HG03103 (cell line): ENCODE measurements at regions not wholly inside any gene's neighbourhood (a gene's known extent, or its start where the extent isn't known, plus 50 kb on each side); places are given as distances from the start of the nearest gene placed in this dataset.

ENCODE experiments used
- ATAC-seq: cut with Tn5 transposase; IDR thresholded peaks from one replicate; pipeline ENCODE4 v1.9.1; 2021; ENCODE audit warnings: low read depth; ENCODE audit not compliant: unreplicated experiment

GRCh38 chr9:26426551-26427131, 466.0 kb downstream of the CAAP1 start:
- ATAC-seq = no peak

GRCh38 chr9:26418480-26418879, 474.1 kb downstream of the CAAP1 start:
- no peak for ATAC-seq

DNA sequence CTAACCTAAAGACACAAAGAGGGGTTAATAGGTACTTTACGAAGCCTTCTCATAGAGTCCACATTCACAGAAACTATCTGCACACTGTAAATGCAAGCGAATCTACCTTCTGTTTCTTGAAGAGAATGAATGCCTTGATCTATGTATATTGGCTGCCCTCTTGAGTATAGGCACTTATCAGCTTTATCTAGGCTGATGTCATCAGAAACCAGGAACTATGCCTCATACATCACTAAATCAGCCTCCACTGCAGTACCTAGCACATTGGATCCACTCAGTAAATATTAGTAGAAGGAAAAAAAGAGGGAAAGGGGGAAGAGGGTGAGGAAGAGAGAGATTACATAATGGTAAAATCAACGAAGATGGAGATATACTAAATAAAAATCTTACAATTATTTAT, 477.1 kb downstream of the CAAP1 start:
- no peak for ATAC-seq

- no peak for ATAC-seq
Observed at GRCh38 chr9:26413611-26414010, 479.0 kb downstream of the CAAP1 start.

DNA sequence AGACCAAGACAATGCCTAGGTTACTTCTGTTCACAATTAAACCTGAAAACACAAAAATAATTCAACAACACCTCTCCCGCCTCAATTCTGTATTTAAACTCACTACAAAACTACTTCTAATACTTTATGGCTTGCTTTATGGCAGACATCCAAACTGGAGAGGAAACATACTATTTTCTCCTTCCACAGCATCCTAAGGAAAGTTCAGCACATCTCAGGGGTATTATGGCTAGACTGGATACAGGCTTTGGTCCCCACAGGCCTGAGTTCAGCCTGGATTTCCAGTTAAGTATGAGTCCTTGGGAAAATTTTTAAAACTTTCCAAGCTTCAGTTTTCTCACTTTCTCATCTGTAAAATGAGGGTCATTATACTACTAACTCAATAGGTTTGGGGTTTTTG, 480.2 kb downstream of the CAAP1 start:
- ATAC-seq = no peak

DNA sequence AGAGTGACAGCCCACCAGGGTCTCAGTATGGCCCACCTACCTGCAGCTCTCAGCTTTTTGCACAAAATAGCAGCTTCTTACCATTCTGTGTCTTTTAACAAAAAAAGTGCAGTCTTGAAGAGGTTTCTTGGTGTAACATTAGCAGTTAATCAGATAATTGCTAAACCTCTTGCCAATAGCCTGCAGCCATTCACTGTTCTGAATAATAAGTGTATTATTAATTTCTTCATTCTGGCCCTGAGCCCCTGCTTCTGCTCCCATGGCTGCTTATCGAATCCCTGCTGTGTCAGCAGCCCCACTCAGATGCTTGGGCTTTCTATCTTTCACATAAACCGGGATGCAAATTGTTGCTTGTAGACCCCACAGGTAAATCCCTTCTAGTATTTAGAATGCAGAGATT, 485.9 kb downstream of the CAAP1 start:
- no peak for ATAC-seq

GRCh38 chr9:26399556-26399955, 493.0 kb downstream of the CAAP1 start:
- ATAC-seq = no peak

DNA sequence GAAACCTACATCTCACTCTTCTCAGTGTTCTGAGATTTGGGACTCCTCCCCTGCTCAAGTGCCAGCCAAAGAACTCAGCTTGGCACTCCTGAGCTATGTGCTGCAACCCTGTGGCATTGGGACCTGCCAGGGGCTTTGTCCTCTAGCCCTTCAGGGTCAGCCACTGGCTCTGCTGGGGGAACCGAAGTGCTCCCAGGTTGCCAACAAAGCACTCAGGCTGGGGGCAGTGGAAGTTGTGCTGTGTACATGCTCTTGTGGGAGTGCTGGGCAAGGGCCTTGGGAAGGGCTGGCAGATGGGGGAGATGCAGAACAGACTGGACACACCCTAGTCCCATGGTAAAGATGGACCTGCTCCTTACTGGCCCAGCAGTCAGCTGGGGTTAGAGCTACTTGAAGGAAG, 498.6 kb downstream of the CAAP1 start:
- no peak for ATAC-seq

- ATAC-seq = no peak
Observed at GRCh38 chr9:26392639-26393038, 500.0 kb downstream of the CAAP1 start.

- no peak for ATAC-seq
Observed at GRCh38 chr9:26391036-26391435, 501.6 kb downstream of the CAAP1 start.

GRCh38 chr9:26375448-26375847, 517.2 kb downstream of the CAAP1 start:
- no peak for ATAC-seq

DNA sequence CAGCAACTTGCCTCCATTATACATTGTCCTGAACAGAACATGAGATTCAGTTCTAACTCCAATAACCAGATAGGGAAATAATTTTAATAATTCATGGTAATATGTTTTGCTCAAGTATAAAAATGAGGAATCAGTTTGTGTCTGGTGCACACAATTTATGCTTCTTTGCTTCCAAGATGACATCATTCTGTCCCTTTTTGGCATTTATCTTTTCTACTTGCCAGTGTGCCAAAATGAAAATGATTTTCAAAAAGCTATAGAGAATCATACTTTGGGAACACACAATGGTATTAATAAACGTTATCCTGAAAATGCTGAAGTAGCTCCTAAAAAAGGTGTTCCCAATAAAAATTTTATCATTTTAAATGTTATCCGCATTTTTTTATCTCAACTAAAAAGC, 519.0 kb downstream of the CAAP1 start:
- ATAC-seq = no peak

DNA sequence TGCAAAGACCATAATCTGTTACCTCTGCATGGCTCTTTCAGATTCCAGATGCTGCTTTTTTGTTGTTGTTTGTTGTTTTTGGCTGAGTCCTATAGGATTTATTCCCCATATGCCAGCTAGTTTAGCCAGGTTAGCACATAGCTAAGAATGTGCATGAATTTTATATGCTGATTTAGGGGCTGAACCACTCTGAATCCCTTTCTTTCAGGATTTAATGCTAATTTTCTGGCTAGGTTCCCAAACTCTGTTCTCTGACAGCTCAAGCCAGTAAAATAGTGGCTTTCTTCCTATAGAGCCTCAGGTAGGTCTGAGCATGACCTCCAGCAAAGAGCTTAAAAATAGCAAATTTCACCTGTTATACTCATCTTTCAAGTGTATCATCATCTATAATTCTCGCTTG, 521.4 kb downstream of the CAAP1 start:
- ATAC-seq = no peak

DNA sequence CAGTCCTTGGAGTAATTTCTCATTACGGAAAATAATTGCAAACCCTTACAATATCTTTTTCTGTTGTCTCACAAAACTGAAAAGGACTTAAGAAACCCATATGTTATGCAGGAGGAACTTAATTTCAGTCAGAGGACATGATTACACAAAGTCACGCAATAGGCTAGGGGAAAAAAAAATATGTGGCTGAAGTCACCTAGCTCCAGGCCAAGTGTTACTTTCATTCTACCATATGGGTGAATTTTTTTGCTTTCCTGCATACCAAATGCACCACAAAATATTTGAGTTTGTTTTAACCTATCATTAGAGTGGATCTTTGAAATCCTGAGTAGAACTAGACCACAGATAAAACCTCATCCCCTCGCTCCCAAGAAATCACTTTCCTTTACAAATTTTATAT, 523.5 kb downstream of the CAAP1 start:
- no peak for ATAC-seq

DNA sequence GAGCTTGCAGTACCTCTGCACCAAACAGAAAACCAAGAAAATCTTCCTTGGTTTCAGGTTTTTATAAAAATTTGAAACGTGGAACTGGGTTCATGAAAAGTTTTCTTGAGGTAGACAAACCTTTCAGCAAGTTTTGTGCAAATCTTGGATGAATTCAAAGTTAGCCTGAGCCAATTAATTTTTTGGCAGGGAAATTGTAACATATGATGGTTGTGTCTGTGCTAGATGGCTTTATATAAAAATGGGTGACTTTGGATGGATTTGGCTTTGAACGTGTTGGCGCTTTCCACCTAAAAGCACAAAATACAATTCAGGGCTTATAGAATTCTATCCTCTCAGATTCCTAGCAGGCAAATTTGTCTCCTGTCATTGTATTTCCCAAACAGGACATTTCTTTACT, 524.4 kb downstream of the CAAP1 start:
- no peak for ATAC-seq

DNA sequence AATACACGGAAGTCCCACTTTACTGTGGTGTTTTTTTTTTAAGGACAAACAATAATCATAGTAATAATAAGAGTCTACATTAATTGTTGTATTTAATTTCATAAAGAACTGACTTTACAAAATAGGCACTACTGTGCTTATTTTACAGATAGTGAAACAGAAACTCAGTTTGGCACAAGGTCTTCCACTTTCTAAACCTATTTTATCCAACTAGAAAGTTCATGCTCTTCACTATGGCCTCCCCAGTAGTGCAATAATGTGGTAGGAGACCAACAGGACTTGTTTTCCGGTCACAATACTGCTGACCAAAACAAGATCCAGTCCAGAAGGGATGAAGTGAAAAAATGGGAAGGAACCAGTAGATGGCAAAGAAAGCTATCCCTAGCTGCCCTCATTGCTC, 531.6 kb downstream of the CAAP1 start:
- ATAC-seq = no peak

DNA sequence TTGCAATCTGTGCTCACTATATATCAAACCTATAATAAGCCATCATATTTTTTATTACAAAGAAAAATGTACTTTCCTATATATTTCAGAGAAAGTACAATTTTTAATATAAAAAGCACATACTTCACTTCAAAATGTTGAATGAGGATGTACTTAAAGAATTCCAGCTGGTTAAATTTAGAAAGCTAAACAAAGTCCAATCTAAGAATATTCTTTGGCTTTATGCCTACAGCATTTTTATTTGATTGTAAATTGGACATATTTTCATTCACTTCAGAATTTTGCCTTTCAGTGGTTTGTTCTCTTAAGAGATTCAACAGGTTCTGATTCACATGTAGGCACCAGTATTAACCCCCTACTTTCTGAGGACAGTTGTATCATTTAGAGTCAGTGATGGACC, 533.8 kb downstream of the CAAP1 start:
- ATAC-seq = no peak

- ATAC-seq = no peak
Observed at GRCh38 chr9:26357803-26358344, 534.7 kb downstream of the CAAP1 start.

DNA sequence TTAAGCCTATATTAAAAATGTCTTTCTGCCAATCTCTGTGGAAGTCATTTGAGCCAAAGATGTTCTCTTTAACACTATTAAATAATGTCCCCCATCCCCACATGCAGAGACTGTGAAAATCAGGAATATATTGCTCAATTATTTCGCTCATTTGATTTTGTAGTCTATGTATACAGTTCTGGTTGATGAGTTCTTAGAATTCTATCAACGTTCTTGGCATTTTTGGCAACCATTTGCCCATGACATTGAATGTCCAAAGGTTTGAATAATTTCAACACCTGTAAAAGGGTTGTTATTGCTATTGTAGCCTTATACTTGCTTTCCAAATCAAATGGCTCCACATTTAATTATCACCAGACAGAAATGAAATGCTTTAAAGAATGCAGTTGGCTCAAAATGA, 536.1 kb downstream of the CAAP1 start:
- no peak for ATAC-seq

GRCh38 chr9:26346942-26347477, 545.6 kb downstream of the CAAP1 start:
- no peak for ATAC-seq

- ATAC-seq = no peak
Observed at GRCh38 chr9:26341545-26341944, 551.1 kb downstream of the CAAP1 start.

- ATAC-seq = no peak
Observed at GRCh38 chr9:26339796-26340195, 552.8 kb downstream of the CAAP1 start.

DNA sequence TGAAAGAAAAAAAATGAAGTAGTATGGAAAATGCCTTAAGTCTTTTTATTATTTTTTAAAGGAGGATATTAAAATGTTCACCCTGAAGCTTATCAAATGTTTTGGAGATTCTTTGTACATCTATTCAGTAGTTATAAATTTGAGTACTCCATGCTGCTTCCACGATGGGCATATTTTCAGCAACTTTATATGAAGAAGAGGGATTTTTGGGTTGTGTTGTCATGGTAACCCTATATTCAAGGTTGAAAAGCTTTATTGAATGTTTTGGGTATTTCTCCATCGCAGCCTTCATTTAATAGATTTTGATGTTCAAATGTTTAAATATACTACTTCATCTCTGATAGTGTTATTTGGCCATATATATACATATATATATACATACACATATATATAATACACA, 557.5 kb downstream of the CAAP1 start:
- ATAC-seq = no peak
